SH-SY5Y (cell line): ENCODE measurements at regions not wholly inside any gene's neighbourhood (a gene's known extent, or its start where the extent isn't known, plus 50 kb on each side); places are given as distances from the start of the nearest gene placed in this dataset.

ENCODE experiments used
- GATA2 ChIP-seq: IDR thresholded peaks from 2 replicates; pipeline ENCODE4 v1.6.1; 2011; ENCODE audit warnings: mild to moderate bottlenecking, low read depth, low read length
- GATA3 ChIP-seq: IDR thresholded peaks from 2 replicates; pipeline ENCODE4 v1.6.1; 2011; ENCODE audit warnings: low read depth, mild to moderate bottlenecking, low read length, moderate library complexity

GRCh38 chr15:95149771-95150170 lies 918.4 kb downstream of the MCTP2 start:
- TF ChIP-seq GATA3 (no peak), GATA2 (no peak)
